Fibroblast of skin of right quadriceps (primary cell): ENCODE measurements at regions not wholly inside any gene's neighbourhood (a gene's known extent, or its start where the extent isn't known, plus 50 kb on each side); places are given as distances from the start of the nearest gene placed in this dataset.
"Not testable (repeated sequence)": the region's sequence is repeated elsewhere in the genome, so short reads cannot be mapped to it uniquely, and the experiment has no call there.

Source experiments
- DNase-seq: peaks from one replicate; pipeline ENCODE4 v3.0.0-alpha.2; 2013

DNA sequence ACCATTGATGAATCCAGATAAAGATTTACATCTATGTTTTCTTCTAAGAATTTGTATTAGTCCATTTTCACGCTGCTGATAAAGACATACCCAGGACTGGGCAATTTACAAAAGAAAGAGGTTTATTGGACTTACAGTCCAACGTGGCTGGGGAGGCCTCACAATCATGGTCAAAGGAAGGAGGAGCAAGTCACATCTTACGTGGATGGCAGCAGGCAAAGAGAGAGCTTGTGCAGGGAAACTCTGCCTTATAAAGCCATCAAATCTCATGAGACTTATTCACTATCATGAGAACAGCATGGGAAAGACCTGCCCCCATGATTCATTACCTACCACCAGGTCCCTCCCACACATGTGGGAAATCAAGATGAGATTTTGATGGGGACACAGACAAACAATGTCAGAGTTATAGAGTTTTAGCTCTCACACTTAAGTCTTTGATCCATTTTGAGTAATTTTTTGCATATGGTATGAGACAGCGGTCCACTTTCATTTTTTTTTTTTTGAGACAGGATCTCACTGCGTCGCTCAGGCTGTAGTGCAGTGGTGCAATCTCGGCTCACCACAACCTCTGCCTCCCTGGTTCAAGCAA is 53.5 kb upstream of the JADE2 start:
- DNase-seq: not testable (repeated sequence)

DNA sequence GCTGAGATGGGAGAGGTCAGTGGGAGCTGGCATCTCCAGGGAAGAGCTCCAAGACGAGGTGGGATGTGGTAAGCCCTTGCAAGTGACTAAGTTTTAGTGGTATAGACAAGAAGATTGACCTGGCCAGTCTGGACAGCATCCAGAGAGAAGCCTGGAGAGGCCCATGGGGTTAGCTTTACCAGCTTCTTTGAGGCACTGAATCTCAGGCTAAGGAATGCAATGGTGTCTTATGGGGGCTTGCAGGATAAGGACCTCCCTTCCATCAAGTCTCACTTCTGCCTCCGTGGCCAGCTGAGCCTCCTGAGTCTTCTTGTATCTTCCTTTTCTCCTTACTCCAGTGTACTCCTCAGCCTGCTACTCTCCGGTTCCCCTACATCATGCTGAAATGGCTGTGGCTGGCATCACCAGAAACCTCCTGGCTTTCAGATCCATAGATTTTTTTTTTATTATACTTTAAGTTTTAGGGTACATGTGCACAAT is 56.5 kb upstream of the JADE2 start:
- DNase-seq: no peak

DNA sequence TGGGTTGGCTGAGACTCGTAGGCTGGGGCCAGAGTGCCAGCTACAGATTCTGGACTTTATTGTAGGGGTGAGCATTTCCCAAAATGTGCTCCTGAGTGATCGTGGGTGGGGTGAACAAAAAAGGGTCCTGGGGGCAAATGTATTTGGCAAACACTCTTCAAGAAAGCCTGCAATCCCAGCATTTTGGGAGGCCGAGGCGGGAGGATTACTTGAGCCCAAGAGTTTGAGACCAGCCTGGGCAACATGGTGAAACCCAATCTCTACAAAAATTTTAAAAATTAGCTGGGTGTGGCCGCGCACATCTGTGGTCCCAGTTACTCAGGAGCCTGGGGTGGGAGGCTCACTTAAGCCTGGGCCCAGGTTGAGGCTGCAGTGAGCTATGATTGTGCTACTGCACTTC is 55.5 kb upstream of the CDKN2AIPNL start:
- DNase-seq: no peak

DNA sequence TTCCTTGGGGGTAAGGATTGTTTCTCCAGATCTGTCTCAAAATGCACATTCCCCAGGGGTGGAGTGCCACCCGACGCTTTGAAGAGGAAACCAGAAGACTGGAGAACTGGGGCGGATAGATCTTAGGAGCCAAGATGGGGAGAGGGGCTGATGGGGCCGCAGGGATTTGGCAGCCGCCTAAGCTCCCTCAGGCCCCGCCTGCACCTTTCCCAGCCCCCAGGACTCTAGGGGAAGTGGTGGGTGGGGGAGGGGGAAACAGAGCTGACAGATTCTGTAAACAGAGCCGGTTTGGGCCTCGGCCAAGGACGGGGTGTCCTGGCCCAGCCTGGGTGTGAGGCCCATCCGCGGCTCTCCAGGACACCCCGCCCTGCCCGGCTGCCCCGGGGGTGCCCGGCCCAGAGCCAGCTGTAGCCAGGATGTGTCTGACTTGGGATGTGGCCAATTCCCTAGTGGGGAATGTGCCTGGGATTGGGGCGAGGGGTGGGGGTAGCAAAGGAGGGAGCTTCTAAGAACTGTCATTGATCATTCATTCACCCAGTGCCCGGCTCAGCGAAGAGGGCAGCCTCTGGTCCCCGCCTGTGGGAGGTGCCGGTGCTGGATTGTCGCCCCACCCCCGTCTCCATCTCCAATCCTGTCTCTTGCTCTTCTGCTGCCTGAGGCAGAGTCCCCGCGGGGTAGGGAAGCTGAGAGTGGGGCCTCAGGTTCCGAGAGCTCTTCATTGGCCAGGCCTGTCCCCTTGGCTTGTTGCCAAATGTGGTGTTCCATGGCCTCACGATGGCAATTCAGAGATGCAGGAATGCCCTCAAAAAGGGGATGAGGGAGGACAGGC is 54.8 kb upstream of the CDKN2AIPNL start:
- peak; percentile 86 for DNase-seq

DNA sequence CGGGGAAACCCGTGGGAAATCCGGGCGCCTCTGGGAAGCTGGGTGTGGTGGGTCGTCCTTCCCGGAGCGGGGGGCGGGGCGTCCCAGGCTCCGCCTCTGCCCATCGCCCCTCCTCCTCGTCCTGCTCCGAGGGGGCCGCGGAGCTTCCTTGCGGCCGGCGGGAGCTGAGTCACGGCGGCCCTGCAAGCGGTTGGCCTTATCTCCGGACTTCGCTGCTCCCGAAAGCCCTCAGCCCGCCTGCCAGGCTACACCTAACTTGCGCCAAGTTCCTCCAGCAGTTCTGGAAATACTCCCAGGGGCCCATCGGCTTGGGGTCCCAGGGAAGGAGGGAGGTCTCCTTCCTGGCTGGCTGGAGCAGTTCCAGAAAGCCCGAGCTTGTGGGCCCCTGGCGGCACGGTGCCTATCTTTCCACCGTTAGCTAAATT is 54.1 kb upstream of the CDKN2AIPNL start:
- peak; percentile 89 for DNase-seq

DNA sequence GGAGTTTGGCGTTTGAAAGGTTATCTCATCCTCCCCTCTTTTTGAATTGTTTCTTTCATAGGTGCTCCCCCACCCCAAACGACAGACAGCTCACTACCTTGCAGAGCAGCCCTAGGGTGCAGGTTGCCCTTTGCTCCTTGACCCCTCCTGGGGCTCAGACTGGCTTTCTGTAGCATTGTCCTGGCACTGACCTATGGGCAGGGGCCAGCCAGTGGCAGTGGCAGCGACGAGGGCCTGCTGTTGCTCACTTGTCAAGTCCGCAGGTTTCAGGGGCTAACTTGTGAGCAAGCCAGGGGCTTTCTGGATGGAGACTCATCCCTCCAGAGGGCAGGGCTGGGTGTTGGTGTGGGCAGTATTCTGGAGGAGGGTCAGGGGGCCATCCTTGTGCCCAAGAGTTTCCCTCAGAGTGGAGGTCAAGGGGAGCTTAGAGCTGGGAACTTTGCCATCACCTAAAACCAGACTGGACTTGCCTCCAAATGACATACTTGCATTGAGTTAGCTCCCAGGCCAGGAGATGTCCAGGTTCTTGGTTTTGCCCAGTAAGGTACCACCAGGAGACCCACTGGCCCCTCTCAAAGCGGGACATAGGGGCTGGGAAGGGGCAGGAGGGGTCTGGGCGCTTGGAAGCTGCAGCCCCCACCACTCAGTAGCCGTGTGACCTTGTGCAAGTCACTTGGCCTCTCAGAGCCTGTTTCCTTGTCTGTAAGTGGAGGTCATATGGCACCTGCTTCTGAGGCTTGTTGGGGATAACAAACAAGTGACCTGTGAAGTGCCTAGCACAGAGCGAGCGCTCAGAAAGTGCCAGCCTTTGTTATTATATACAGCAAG is 53.5 kb upstream of the CDKN2AIPNL start:
- DNase-seq: no peak

DNA sequence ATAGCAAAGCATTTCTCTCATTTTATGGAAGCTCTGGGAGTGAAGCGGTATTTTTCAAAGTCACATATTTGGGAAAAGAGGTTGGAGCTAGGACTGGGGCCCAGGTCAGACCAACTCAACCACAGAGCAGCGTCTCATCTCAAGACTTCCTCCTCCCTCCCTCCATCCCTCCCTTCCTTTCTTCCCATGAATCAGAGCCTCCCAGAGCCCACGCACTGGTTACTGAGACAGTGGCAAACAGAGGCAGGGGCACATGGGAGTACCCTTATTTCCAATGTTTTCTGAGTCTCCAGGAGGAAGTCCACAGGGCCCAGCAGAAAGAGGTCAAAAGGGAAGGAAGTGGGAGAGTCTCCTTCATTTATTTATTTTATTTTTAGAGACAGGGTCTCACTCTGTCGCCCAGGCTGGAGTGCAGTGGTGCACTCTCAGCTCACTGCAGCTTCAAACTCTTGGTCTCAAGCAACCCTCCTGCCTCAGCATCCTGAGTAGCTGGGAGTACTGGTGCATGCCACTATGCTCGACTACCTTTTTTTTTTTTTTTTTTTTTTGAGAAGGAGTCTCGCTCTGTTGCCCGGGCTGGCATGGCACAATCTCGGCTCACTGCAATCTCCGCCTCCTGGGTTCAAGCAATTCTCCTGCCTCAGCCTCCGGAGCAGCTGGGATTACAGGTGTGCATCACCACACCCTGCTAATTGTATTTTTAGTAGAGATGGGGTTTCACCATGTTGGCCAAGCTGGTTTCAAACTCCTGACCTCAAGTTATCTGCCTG is 52.5 kb upstream of the CDKN2AIPNL start:
- DNase-seq: no peak

DNA sequence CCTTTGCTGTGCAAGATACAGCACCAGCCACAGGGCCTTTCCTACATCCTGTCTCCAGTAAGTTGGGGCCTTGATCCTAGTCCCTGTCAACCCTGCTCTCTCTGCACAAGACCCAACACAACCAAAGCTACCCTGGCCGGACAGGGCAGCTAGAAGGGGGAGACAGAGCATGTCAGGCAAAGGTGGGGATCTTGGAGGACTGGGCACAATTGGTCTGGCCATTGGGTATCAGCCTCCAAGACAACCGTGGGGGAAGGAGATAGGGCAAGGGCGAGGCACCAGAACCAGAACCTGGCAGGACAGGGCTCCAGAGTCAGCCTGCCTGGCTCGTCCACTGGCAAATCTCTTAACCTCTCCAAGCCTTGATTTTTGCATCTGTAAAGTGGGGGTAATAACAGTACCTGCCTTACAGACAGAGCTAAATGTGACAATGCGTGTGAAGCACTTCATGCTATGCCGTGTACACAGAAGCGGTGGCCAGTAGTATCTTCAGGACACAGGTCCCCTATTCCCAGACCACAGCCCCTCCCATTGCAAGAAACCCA is 51.6 kb upstream of the CDKN2AIPNL start:
- no peak for DNase-seq

DNA sequence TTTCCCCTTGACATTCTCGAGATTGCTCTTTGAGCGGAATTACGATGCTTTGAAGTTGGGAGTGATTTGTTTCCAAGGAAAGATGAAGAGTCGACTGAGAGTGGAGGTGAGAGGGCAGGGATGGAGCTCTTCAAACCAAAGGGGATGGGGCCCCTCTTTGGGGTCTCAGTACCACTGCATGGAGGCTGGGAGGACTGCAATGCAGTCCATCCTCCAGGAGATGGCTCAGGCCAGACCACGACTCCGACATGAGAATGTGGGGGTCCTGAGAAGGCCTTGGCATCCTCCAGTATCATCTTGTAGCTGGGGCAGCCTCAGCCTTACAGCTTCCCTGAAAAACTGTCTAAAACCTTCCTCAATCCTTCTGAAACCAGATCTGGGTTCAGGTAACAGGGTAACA is 51.1 kb upstream of the CDKN2AIPNL start:
- DNase-seq: no peak

DNA sequence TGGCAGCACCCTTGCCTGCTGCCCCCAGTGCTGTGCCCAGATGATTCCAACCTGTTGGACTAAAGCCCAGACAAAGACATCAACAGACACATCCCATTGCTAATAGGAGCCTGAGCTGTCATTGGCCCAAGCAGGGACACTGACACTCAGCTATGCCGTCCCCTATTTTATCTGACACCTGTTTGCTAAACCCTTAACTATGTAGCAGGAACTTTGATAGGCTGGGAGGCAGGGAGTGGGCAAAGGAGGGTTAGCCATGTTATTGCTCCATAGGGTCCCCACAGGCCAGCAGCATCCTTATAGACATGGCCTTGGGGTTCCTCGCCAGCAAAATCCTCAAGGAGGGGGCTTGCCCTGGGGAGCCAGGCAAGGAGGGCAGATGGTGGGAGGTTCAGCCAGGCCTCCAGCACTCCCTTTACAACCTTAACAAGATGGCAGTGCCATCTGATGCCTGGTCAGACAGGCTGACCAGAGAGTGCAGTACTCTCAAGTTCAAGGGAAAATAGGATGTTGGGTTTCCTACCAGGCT is 50.4 kb upstream of the CDKN2AIPNL start:
- DNase-seq: no peak
